Keratinocyte (primary cell): ENCODE measurements at regions not wholly inside any gene's neighbourhood (a gene's known extent, or its start where the extent isn't known, plus 50 kb on each side); places are given as distances from the start of the nearest gene placed in this dataset.

Experiments
- DNase-seq: peaks from one replicate; pipeline ENCODE4 v3.0.0-alpha.2; 2011; ENCODE audit warnings: low read depth, missing footprints, low spot score
- FAIRE-seq: peaks from 2 replicates; lab custom pipeline; 2011; peaks lifted over from hg19 to GRCh38; lab: Jason Lieb, UNC
- H2AFZ ChIP-seq: 2 replicates; pipeline ENCODE4 v1.6.0; 2012; ENCODE audit warnings: low read length, control low read depth, inconsistent platforms; ENCODE audit not compliant: control insufficient read depth
- H3K27ac ChIP-seq: 2 replicates; pipeline ENCODE4 v1.5.1; 2011; ENCODE audit warnings: low read length; ENCODE audit not compliant: control insufficient read depth, insufficient read depth
- H3K27me3 ChIP-seq: 3 replicates; pipeline ENCODE4 v1.6.0; 2011; ENCODE audit warnings: low read length; ENCODE audit not compliant: control insufficient read depth, insufficient read depth; ENCODE audit errors: extremely low read depth
- H3K36me3 ChIP-seq, 2 experiments: 2 replicates in 1 of 2; 3 replicates in 1 of 2; pipeline ENCODE4 v1.5.1; 2011; ENCODE audit warnings: low read length in 2 of 2, mild to moderate bottlenecking in 1 of 2; ENCODE audit not compliant: control insufficient read depth in 2 of 2, insufficient read depth in 2 of 2; ENCODE audit errors: extremely low read depth in 1 of 2
- H3K4me1 ChIP-seq: 3 replicates; pipeline ENCODE4 v1.5.1; 2011; ENCODE audit warnings: low read length; ENCODE audit not compliant: control insufficient read depth, insufficient read depth; ENCODE audit errors: extremely low read depth
- H3K4me2 ChIP-seq: 3 replicates; pipeline ENCODE4 v1.6.0; 2011; ENCODE audit warnings: low read depth, low read length; ENCODE audit not compliant: control insufficient read depth, insufficient read depth; ENCODE audit errors: extremely low read depth
- H3K4me3 ChIP-seq, 3 experiments: fragments of 200-600 bp in 1 of 3; sonication (generic) in 1 of 3; 2 replicates in 2 of 3; 3 replicates in 1 of 3; pipeline ENCODE4 v1.5.1; 2011 to 2016; ENCODE audit warnings: low read length in 3 of 3, mild to moderate bottlenecking in 3 of 3, control low read depth in 2 of 3, inconsistent platforms in 1 of 3, low read depth in 1 of 3, mixed read lengths in 1 of 3, mixed run types in 1 of 3, moderate library complexity in 1 of 3; ENCODE audit not compliant: control insufficient read depth in 2 of 3, insufficient read depth in 2 of 3; ENCODE audit errors: extremely low read depth in 1 of 3
- H3K79me2 ChIP-seq: 2 replicates; pipeline ENCODE4 v1.6.0; 2012; ENCODE audit warnings: low read length; ENCODE audit not compliant: control insufficient read depth, insufficient read depth
- H3K9ac ChIP-seq: 3 replicates; pipeline ENCODE4 v1.6.0; 2011; ENCODE audit warnings: low read length; ENCODE audit not compliant: control insufficient read depth, insufficient read depth; ENCODE audit errors: extremely low read depth
- H3K9me1 ChIP-seq: 3 replicates; pipeline ENCODE4 v1.6.0; 2011; ENCODE audit warnings: low read length; ENCODE audit not compliant: control insufficient read depth, insufficient read depth; ENCODE audit errors: extremely low read depth
- H3K9me3 ChIP-seq: 2 replicates; pipeline ENCODE4 v1.5.1; 2012; ENCODE audit warnings: low read depth, low read length; ENCODE audit not compliant: control insufficient read depth
- H4K20me1 ChIP-seq: 3 replicates; pipeline ENCODE4 v1.6.0; 2011; ENCODE audit warnings: low read length; ENCODE audit not compliant: control insufficient read depth, insufficient read depth; ENCODE audit errors: extremely low read depth
- EZH2 ChIP-seq: IDR thresholded peaks from one replicate; pipeline ENCODE4 v1.6.1; 2012; ENCODE audit warnings: inconsistent platforms, mild to moderate bottlenecking, low read length, moderate library complexity
- dilution Hi-C: fragments of 300-500 bp; cut with MboI; formaldehyde crosslinking; loops from one replicate; pipeline ENCODE4 v1.7.0; 2020; ENCODE audit warnings: low sequenced_read_pairs; ENCODE audit not compliant: extremely low pct_ligation_motif_present
- TF ChIP-seq, protein P1 (sequence below), 3 experiments: IDR thresholded peaks in 1 of 3; conservative IDR thresholded peaks in 1 of 3; optimal IDR thresholded peaks in 1 of 3; 2 replicates in 2 of 3; 3 replicates in 1 of 3; pipeline versions ENCODE3 to v1.5.1; 2011; ENCODE audit warnings: low read length in 3 of 3, mild to moderate bottlenecking in 3 of 3, moderate library complexity in 2 of 3, control low read depth in 1 of 3, inconsistent platforms in 1 of 3; ENCODE audit not compliant: insufficient read depth in 2 of 3; ENCODE audit errors: extremely low read depth in 1 of 3

GRCh38 chr5:29122306-29122705 lies 2071.2 kb upstream of the CDH6 start:
- no peak overlapping the region for H2AFZ ChIP-seq

DNA sequence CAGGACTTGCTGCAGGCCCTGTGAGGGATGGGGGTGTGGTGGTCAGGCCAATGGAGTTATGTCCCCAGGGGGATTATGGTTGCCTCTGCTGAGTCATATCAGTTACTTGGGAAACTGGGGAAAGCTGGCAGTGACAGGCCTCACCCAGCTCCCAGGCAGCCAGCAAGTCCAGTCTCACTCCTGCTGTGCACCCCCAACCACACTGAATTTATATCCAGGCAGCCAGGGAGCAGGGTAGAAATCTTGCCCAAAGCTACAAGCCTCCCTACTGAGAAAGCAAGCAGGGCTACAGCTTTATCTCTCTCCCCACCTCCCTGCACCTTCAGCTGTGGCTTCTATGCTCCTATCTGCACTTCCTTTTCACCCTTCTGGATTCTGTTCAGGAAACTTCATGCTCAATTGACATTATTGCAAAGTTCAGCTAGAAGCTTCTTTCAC lies 2076.0 kb upstream of the CDH9 start:
- TF ChIP-seq EZH2 = no peak
- TF ChIP-seq, protein P1, sequence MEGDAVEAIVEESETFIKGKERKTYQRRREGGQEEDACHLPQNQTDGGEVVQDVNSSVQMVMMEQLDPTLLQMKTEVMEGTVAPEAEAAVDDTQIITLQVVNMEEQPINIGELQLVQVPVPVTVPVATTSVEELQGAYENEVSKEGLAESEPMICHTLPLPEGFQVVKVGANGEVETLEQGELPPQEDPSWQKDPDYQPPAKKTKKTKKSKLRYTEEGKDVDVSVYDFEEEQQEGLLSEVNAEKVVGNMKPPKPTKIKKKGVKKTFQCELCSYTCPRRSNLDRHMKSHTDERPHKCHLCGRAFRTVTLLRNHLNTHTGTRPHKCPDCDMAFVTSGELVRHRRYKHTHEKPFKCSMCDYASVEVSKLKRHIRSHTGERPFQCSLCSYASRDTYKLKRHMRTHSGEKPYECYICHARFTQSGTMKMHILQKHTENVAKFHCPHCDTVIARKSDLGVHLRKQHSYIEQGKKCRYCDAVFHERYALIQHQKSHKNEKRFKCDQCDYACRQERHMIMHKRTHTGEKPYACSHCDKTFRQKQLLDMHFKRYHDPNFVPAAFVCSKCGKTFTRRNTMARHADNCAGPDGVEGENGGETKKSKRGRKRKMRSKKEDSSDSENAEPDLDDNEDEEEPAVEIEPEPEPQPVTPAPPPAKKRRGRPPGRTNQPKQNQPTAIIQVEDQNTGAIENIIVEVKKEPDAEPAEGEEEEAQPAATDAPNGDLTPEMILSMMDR (optimal IDR thresholded peaks at IDR 0.05 in 1 of 3, IDR thresholded peaks at IDR 0.05 in 1 of 3, conservative IDR thresholded peaks at IDR 0.05 in 1 of 3; ENCODE audit: extremely low read depth in 1 of 3, insufficient read depth in 2 of 3, low read length in 3 of 3) = no peak
- no peak for DNase-seq
- Histone ChIP-seq H3K4me3 (no peak overlapping the region), H2AFZ (no peak overlapping the region), H3K36me3 (no peaks in the 10 kb centered on the region), H3K27ac (no peak overlapping the region), H3K4me1 (no peaks in the 10 kb centered on the region), H4K20me1 (no peaks in the 10 kb centered on the region), H3K9ac (no peak overlapping the region), H3K4me2 (no peak overlapping the region), H3K9me1 (no peaks in the 10 kb centered on the region), H3K79me2 (no peaks in the 10 kb centered on the region), H3K27me3 (no peaks in the 10 kb centered on the region), H3K9me3 (no peaks in the 10 kb centered on the region)
- FAIRE-seq = no peak
- dilution Hi-C loops = no loop called here

More at GRCh38 chr5:29122306-29122705, 2071.2 kb upstream of the CDH6 start:
- H3K36me3 ChIP-seq = no peaks in the 10 kb centered on the region
- H3K9me3 ChIP-seq = no peaks in the 10 kb centered on the region
- no peak overlapping the region for H3K9ac ChIP-seq
- no peak overlapping the region for H3K27ac ChIP-seq
- H3K4me3 ChIP-seq = no peak overlapping the region
- no peaks in the 10 kb centered on the region for H3K27me3 ChIP-seq
- TF ChIP-seq, protein P1 (optimal IDR thresholded peaks at IDR 0.05 in 1 of 3, IDR thresholded peaks at IDR 0.05 in 1 of 3, conservative IDR thresholded peaks at IDR 0.05 in 1 of 3; ENCODE audit: extremely low read depth in 1 of 3, insufficient read depth in 2 of 3, low read length in 3 of 3) = no peak
- TF ChIP-seq EZH2 = no peak
- no peaks in the 10 kb centered on the region for H3K4me1 ChIP-seq
- dilution Hi-C loops = no loop called here
- no peak for DNase-seq
- H3K79me2 ChIP-seq = no peaks in the 10 kb centered on the region
- H3K9me1 ChIP-seq = no peaks in the 10 kb centered on the region
- H3K4me2 ChIP-seq = no peak overlapping the region
- no peak for FAIRE-seq
- no peaks in the 10 kb centered on the region for H4K20me1 ChIP-seq
